ENCODE measurements at regions not wholly inside any gene's neighbourhood (a gene's known extent, or its start where the extent isn't known, plus 50 kb on each side); places are given as distances from the start of the nearest gene placed in this dataset.
A peak's percentile ranks its signal among the peaks of the same experiment; 100 is the strongest.

DNA sequence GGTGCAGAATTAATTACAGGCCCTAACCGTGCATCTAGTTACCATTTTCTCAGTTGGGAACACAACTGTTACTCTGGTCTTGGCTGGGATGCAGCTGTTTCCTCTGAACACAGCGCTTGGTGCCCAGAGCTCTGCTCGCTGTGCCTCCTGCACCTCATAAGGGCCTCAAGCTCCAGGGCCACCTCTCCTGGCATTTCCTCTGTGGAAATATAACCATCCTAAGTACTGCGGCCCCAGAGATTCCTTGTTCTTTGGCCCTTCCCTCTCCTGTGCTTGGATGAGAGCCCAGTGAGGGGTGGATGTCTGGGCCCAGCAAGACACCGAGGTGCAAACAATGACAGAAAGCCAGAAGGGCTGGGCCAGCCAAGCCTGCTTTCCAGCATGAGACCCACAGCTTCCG, 169.9 kb upstream of the CST7 start:
- Histone ChIP-seq H3K27ac (no peak overlapping the region), H3K4me3 (no peak overlapping the region), H3K36me3 (no peaks in the 10 kb centered on the region), H3K27me3 (no peaks in the 10 kb centered on the region), H3K4me1 (no peaks in the 10 kb centered on the region), H3K9ac (ENCODE audit: low read depth in 2 of 2, low read length in 2 of 2) (no peak overlapping the region), H3K9me3 (no peaks in the 10 kb centered on the region)
- no peak for DNase-seq
- TF ChIP-seq CTCF (IDR thresholded peaks at IDR 0.05) = no peak
- intact Hi-C loops (cut with DNase I) = no loop called here

- H3K9ac ChIP-seq (ENCODE audit: low read depth in 2 of 2, low read length in 2 of 2) = no peak overlapping the region
- H3K36me3 ChIP-seq = no peaks in the 10 kb centered on the region
- intact Hi-C loops (cut with DNase I) = no loop called here
- no peak overlapping the region for H3K27ac ChIP-seq
- H3K4me1 ChIP-seq = no peaks in the 10 kb centered on the region
- TF ChIP-seq CTCF (IDR thresholded peaks at IDR 0.05) = no peak
- DNase-seq = no peak
- no peaks in the 10 kb centered on the region for H3K9me3 ChIP-seq
- H3K4me3 ChIP-seq = no peak overlapping the region
- H3K27me3 ChIP-seq = no peaks in the 10 kb centered on the region
Measured at GRCh38 chr20:24779946-24780345, 169.1 kb upstream of the CST7 start.

GRCh38 chr20:24780674-24781417, 168.2 kb upstream of the CST7 start:
- no peaks in the 10 kb centered on the region for H3K4me1 ChIP-seq
- H3K4me3 ChIP-seq = no peak overlapping the region
- no peaks in the 10 kb centered on the region for H3K27me3 ChIP-seq
- no peak overlapping the region for H3K9ac ChIP-seq (ENCODE audit: low read depth in 2 of 2, low read length in 2 of 2)
- DNase-seq = no peak
- no peak for TF ChIP-seq CTCF (IDR thresholded peaks at IDR 0.05)
- intact Hi-C loops (cut with DNase I) = no loop called here
- H3K9me3 ChIP-seq = no peaks in the 10 kb centered on the region
- no peaks in the 10 kb centered on the region for H3K36me3 ChIP-seq
- no peak overlapping the region for H3K27ac ChIP-seq

DNA sequence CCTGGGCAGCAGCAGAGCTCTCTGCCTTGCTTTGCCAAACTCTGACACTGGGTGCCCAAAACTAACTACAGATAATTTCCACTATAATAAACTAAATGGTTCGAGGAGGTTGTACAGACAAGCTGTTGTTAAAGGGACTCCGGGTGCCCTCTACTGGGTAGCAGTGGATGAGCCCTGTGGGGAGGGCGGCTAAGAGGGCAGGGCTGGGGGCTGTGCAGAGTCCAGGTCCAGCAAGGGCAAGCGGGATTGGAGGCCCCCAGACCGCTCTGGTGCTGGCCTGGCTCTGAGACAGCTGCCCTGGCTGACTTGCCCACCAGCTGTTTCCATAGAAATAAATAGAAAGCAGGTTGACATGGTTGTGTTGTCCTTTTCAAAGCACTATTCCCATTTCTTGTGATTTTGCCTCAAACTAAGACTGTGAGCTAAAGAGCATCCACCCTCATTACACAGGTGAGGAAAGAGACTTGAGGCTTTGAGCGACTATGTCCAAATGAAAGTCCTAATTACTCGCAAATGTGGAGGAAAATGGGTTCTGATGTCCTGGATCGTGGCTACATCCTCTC, 167.6 kb upstream of the CST7 start:
- H3K4me3 ChIP-seq = no peak overlapping the region
- DNase-seq = no peak
- H3K4me1 ChIP-seq = no peaks in the 10 kb centered on the region
- peak; percentile 20 for TF ChIP-seq CTCF (IDR thresholded peaks at IDR 0.05)
- no peaks in the 10 kb centered on the region for H3K9me3 ChIP-seq
- H3K36me3 ChIP-seq = no peaks in the 10 kb centered on the region
- intact Hi-C loops (cut with DNase I) = no loop called here
- H3K9ac ChIP-seq (ENCODE audit: low read depth in 2 of 2, low read length in 2 of 2) = no peak overlapping the region
- no peaks in the 10 kb centered on the region for H3K27me3 ChIP-seq
- no peak overlapping the region for H3K27ac ChIP-seq

DNA sequence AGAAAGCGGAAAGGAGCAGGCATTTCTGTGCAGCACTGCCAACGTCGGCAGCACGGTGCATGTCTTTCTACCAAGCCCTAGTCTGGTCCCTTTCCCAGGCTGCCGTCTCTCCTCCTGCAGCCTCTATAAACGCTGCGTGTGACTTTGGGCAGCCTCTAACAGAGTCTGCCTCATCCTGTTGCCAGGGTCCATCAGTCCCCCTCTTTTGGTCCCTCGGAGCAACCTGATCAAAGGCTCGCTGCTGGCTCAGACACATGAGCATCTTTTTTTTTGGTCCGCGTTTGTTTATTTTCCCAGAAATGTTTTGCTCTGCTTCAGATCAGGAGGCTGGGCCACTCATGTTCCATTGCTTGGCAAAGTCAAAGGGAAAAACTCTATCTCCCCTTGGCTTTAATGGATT, 166.8 kb upstream of the CST7 start:
- no peak for DNase-seq
- no peak for TF ChIP-seq CTCF (IDR thresholded peaks at IDR 0.05)
- intact Hi-C loops (cut with DNase I) = no loop called here

More for the DNA sequence above, 166.8 kb upstream of the CST7 start:
- H3K9ac ChIP-seq (ENCODE audit: low read depth in 2 of 2, low read length in 2 of 2) = no peak overlapping the region
- H3K27ac ChIP-seq = no peak overlapping the region
- H3K36me3 ChIP-seq = no peaks in the 10 kb centered on the region
- H3K9me3 ChIP-seq = no peaks in the 10 kb centered on the region
- no peak overlapping the region for H3K4me3 ChIP-seq
- no peaks in the 10 kb centered on the region for H3K27me3 ChIP-seq
- H3K4me1 ChIP-seq = no peaks in the 10 kb centered on the region
